ENCODE measurements at regions not wholly inside any gene's neighbourhood (a gene's known extent, or its start where the extent isn't known, plus 50 kb on each side); places are given as distances from the start of the nearest gene placed in this dataset.
"Not testable (repeated sequence)": the region's sequence is repeated elsewhere in the genome, so short reads cannot be mapped to it uniquely, and the experiment has no call there.

GRCh38 chr11:82183346-82183745, 550.3 kb downstream of the FAM181B start:
- H3K36me3 ChIP-seq (ENCODE audit: control insufficient read depth, insufficient read depth, low read length) = no peaks in the 10 kb centered on the region

GRCh38 chr11:82182697-82183096, 551.0 kb downstream of the FAM181B start:
- not testable (repeated sequence) for H3K4me1 ChIP-seq (ENCODE audit: control insufficient read depth, insufficient read depth, low read length); H3K27me3 ChIP-seq (ENCODE audit: control insufficient read depth, insufficient read depth, low read length); H3K4me3 ChIP-seq (ENCODE audit: low read length); H3K9me3 ChIP-seq (ENCODE audit: control insufficient read depth, low read length); H3K9ac ChIP-seq (ENCODE audit: low read length); H3K36me3 ChIP-seq (ENCODE audit: control insufficient read depth, insufficient read depth, low read length)

More at GRCh38 chr11:82183346-82183745, 550.3 kb downstream of the FAM181B start:
- Histone ChIP-seq H3K4me3 (ENCODE audit: low read length) (no peak overlapping the region), H3K9me3 (ENCODE audit: control insufficient read depth, low read length) (no peaks in the 10 kb centered on the region), H3K27me3 (ENCODE audit: control insufficient read depth, insufficient read depth, low read length) (no peaks in the 10 kb centered on the region), H3K4me1 (ENCODE audit: control insufficient read depth, insufficient read depth, low read length) (no peaks in the 10 kb centered on the region), H3K9ac (ENCODE audit: low read length) (no peak overlapping the region)

GRCh38 chr11:82181796-82182195, 551.9 kb downstream of the FAM181B start:
- not testable (repeated sequence) for H3K27me3 ChIP-seq (ENCODE audit: control insufficient read depth, insufficient read depth, low read length); H3K4me3 ChIP-seq (ENCODE audit: low read length); H3K4me1 ChIP-seq (ENCODE audit: control insufficient read depth, insufficient read depth, low read length); H3K9me3 ChIP-seq (ENCODE audit: control insufficient read depth, low read length); H3K36me3 ChIP-seq (ENCODE audit: control insufficient read depth, insufficient read depth, low read length); H3K9ac ChIP-seq (ENCODE audit: low read length)

GRCh38 chr11:82176945-82177344, 556.7 kb downstream of the FAM181B start:
- no peaks in the 10 kb centered on the region for H3K27me3 ChIP-seq (ENCODE audit: control insufficient read depth, insufficient read depth, low read length)
- no peak overlapping the region for H3K9ac ChIP-seq (ENCODE audit: low read length)
- H3K36me3 ChIP-seq (ENCODE audit: control insufficient read depth, insufficient read depth, low read length) = no peaks in the 10 kb centered on the region
- no peaks in the 10 kb centered on the region for H3K9me3 ChIP-seq (ENCODE audit: control insufficient read depth, low read length)
- H3K4me3 ChIP-seq (ENCODE audit: low read length) = no peak overlapping the region
- no peaks in the 10 kb centered on the region for H3K4me1 ChIP-seq (ENCODE audit: control insufficient read depth, insufficient read depth, low read length)

- Histone ChIP-seq H3K4me1 (ENCODE audit: control insufficient read depth, insufficient read depth, low read length) (no peaks in the 10 kb centered on the region), H3K4me3 (ENCODE audit: low read length) (no peak overlapping the region), H3K36me3 (ENCODE audit: control insufficient read depth, insufficient read depth, low read length) (no peaks in the 10 kb centered on the region), H3K27me3 (ENCODE audit: control insufficient read depth, insufficient read depth, low read length) (no peaks in the 10 kb centered on the region), H3K9me3 (ENCODE audit: control insufficient read depth, low read length) (no peaks in the 10 kb centered on the region), H3K9ac (ENCODE audit: low read length) (no peak overlapping the region)
These were observed 557.3 kb downstream of the FAM181B start for GRCh38 chr11:82176365-82176764.

GRCh38 chr11:82174610-82175009, 559.1 kb downstream of the FAM181B start:
- Histone ChIP-seq H3K36me3 (ENCODE audit: control insufficient read depth, insufficient read depth, low read length) (no peaks in the 10 kb centered on the region), H3K4me3 (ENCODE audit: low read length) (no peak overlapping the region), H3K4me1 (ENCODE audit: control insufficient read depth, insufficient read depth, low read length) (no peaks in the 10 kb centered on the region), H3K9ac (ENCODE audit: low read length) (no peak overlapping the region), H3K27me3 (ENCODE audit: control insufficient read depth, insufficient read depth, low read length) (no peaks in the 10 kb centered on the region), H3K9me3 (ENCODE audit: control insufficient read depth, low read length) (no peaks in the 10 kb centered on the region)

- no peaks in the 10 kb centered on the region for H3K27me3 ChIP-seq (ENCODE audit: control insufficient read depth, insufficient read depth, low read length)
- H3K4me1 ChIP-seq (ENCODE audit: control insufficient read depth, insufficient read depth, low read length) = no peaks in the 10 kb centered on the region
- H3K4me3 ChIP-seq (ENCODE audit: low read length) = no peak overlapping the region
- no peaks in the 10 kb centered on the region for H3K36me3 ChIP-seq (ENCODE audit: control insufficient read depth, insufficient read depth, low read length)
- H3K9me3 ChIP-seq (ENCODE audit: control insufficient read depth, low read length) = no peaks in the 10 kb centered on the region
- no peak overlapping the region for H3K9ac ChIP-seq (ENCODE audit: low read length)
These were observed 586.9 kb downstream of the FAM181B start for GRCh38 chr11:82146789-82147188.

GRCh38 chr11:82118946-82119345, 614.7 kb downstream of the FAM181B start:
- Histone ChIP-seq H3K9ac (ENCODE audit: low read length) (no peak overlapping the region), H3K4me3 (ENCODE audit: low read length) (no peak overlapping the region), H3K4me1 (ENCODE audit: control insufficient read depth, insufficient read depth, low read length) (no peaks in the 10 kb centered on the region), H3K27me3 (ENCODE audit: control insufficient read depth, insufficient read depth, low read length) (no peaks in the 10 kb centered on the region), H3K9me3 (ENCODE audit: control insufficient read depth, low read length) (no peaks in the 10 kb centered on the region), H3K36me3 (ENCODE audit: control insufficient read depth, insufficient read depth, low read length) (no peaks in the 10 kb centered on the region)

- Histone ChIP-seq H3K9ac (ENCODE audit: low read length) (no peak overlapping the region), H3K9me3 (ENCODE audit: control insufficient read depth, low read length) (no peaks in the 10 kb centered on the region), H3K4me3 (ENCODE audit: low read length) (no peak overlapping the region), H3K27me3 (ENCODE audit: control insufficient read depth, insufficient read depth, low read length) (no peaks in the 10 kb centered on the region), H3K4me1 (ENCODE audit: control insufficient read depth, insufficient read depth, low read length) (no peaks in the 10 kb centered on the region), H3K36me3 (ENCODE audit: control insufficient read depth, insufficient read depth, low read length) (no peaks in the 10 kb centered on the region)
These were observed 616.3 kb downstream of the FAM181B start for GRCh38 chr11:82117362-82117761.

GRCh38 chr11:82105331-82105998, 628.2 kb downstream of the FAM181B start:
- no peaks in the 10 kb centered on the region for H3K9me3 ChIP-seq (ENCODE audit: control insufficient read depth, low read length)
- no peaks in the 10 kb centered on the region for H3K36me3 ChIP-seq (ENCODE audit: control insufficient read depth, insufficient read depth, low read length)
- H3K9ac ChIP-seq (ENCODE audit: low read length) = no peak overlapping the region
- H3K27me3 ChIP-seq (ENCODE audit: control insufficient read depth, insufficient read depth, low read length) = no peaks in the 10 kb centered on the region
- H3K4me1 ChIP-seq (ENCODE audit: control insufficient read depth, insufficient read depth, low read length) = no peaks in the 10 kb centered on the region
- H3K4me3 ChIP-seq (ENCODE audit: low read length) = no peak overlapping the region

GRCh38 chr11:82092904-82093303, 640.8 kb downstream of the FAM181B start:
- H3K36me3 ChIP-seq (ENCODE audit: control insufficient read depth, insufficient read depth, low read length) = no peaks in the 10 kb centered on the region
- no peaks in the 10 kb centered on the region for H3K27me3 ChIP-seq (ENCODE audit: control insufficient read depth, insufficient read depth, low read length)
- H3K9me3 ChIP-seq (ENCODE audit: control insufficient read depth, low read length) = no peaks in the 10 kb centered on the region

GRCh38 chr11:82089426-82089825, 644.2 kb downstream of the FAM181B start:
- Histone ChIP-seq H3K9me3 (ENCODE audit: control insufficient read depth, low read length) (no peaks in the 10 kb centered on the region), H3K9ac (ENCODE audit: low read length) (no peak overlapping the region), H3K4me1 (ENCODE audit: control insufficient read depth, insufficient read depth, low read length) (no peaks in the 10 kb centered on the region), H3K36me3 (ENCODE audit: control insufficient read depth, insufficient read depth, low read length) (no peaks in the 10 kb centered on the region), H3K4me3 (ENCODE audit: low read length) (no peak overlapping the region), H3K27me3 (ENCODE audit: control insufficient read depth, insufficient read depth, low read length) (no peaks in the 10 kb centered on the region)

More at GRCh38 chr11:82092904-82093303, 640.8 kb downstream of the FAM181B start:
- no peak overlapping the region for H3K4me3 ChIP-seq (ENCODE audit: low read length)
- H3K4me1 ChIP-seq (ENCODE audit: control insufficient read depth, insufficient read depth, low read length) = no peaks in the 10 kb centered on the region
- no peak overlapping the region for H3K9ac ChIP-seq (ENCODE audit: low read length)

GRCh38 chr11:82085493-82085892, 648.2 kb downstream of the FAM181B start:
- Histone ChIP-seq H3K4me1 (ENCODE audit: control insufficient read depth, insufficient read depth, low read length) (no peaks in the 10 kb centered on the region), H3K9me3 (ENCODE audit: control insufficient read depth, low read length) (no peaks in the 10 kb centered on the region), H3K4me3 (ENCODE audit: low read length) (no peak overlapping the region), H3K27me3 (ENCODE audit: control insufficient read depth, insufficient read depth, low read length) (no peaks in the 10 kb centered on the region), H3K9ac (ENCODE audit: low read length) (no peak overlapping the region), H3K36me3 (ENCODE audit: control insufficient read depth, insufficient read depth, low read length) (no peaks in the 10 kb centered on the region)
